CD8-positive, alpha-beta memory T cell (primary cell): ENCODE measurements at regions not wholly inside any gene's neighbourhood (a gene's known extent, or its start where the extent isn't known, plus 50 kb on each side); places are given as distances from the start of the nearest gene placed in this dataset.

Experiments
- CTCF ChIA-PET: fragments of 350-600 bp; sonication (Branson Sonifier 250); formaldehyde crosslinking; loops from one replicate; lab custom pipeline; 2021; ENCODE audit warnings: antibody characterized with exemption; lab: Charles Lee
- POLR2A ChIA-PET: fragments of 350-600 bp; sonication (Branson Sonifier 250); formaldehyde crosslinking; loops from one replicate; lab custom pipeline; 2021; ENCODE audit warnings: antibody characterized with exemption; lab: Charles Lee
- DNase-seq, 5 donors: peaks; one replicate each; pipeline versions ENCODE4 v3.0.0 to v3.0.0-alpha.2; 2020 to 2022; ENCODE audit warnings: mixed read lengths in 1 of 5
- H3K27ac ChIP-seq: one replicate; pipeline ENCODE4 v1.7.0; 2013; ENCODE audit warnings: low read depth, mild to moderate bottlenecking, low read length, moderate library complexity
- H3K27me3 ChIP-seq: 2 replicates; pipeline ENCODE4 v1.7.0; 2013; ENCODE audit warnings: low read length, mild to moderate bottlenecking; ENCODE audit not compliant: insufficient read depth, poor library complexity, severe bottlenecking
- H3K36me3 ChIP-seq: 2 replicates; pipeline ENCODE4 v1.7.0; 2013; ENCODE audit warnings: mild to moderate bottlenecking, low read length, moderate library complexity; ENCODE audit not compliant: insufficient read depth
- H3K4me1 ChIP-seq: 2 replicates; pipeline ENCODE4 v1.7.0; 2013; ENCODE audit warnings: mild to moderate bottlenecking, low read length, moderate library complexity; ENCODE audit not compliant: insufficient read depth
- H3K4me3 ChIP-seq: 2 replicates; pipeline ENCODE4 v1.7.0; 2013; ENCODE audit warnings: mild to moderate bottlenecking, low read length
- H3K9me3 ChIP-seq: 2 replicates; pipeline ENCODE4 v1.7.0; 2013; ENCODE audit warnings: mild to moderate bottlenecking, low read length
- H3K27ac Mint-ChIP-seq, 8 donors: one replicate each; pipeline ENCODE4 v1.8.0; 2020 to 2021; ENCODE audit warnings: mixed read lengths in 8 of 8, mild to moderate bottlenecking in 6 of 8, inconsistent platforms in 3 of 8, moderate library complexity in 3 of 8
- H3K27me3 Mint-ChIP-seq, 2 donors: one replicate each; pipeline ENCODE4 v1.8.0; 2020 to 2021; ENCODE audit warnings: mixed read lengths in 2 of 2, mild to moderate bottlenecking in 1 of 2, moderate library complexity in 1 of 2
- H3K36me3 Mint-ChIP-seq, 3 donors: one replicate each; pipeline ENCODE4 v1.8.0; 2020 to 2021; ENCODE audit warnings: mixed read lengths in 3 of 3, inconsistent platforms in 1 of 3, mild to moderate bottlenecking in 1 of 3
- H3K4me1 Mint-ChIP-seq, 3 donors: one replicate each; pipeline ENCODE4 v1.8.0; 2020 to 2021; ENCODE audit warnings: mixed read lengths in 3 of 3, inconsistent platforms in 1 of 3, mild to moderate bottlenecking in 1 of 3
- H3K4me3 Mint-ChIP-seq, 7 donors: one replicate each; pipeline ENCODE4 v1.8.0; 2020 to 2021; ENCODE audit warnings: mixed read lengths in 7 of 7, mild to moderate bottlenecking in 6 of 7, moderate library complexity in 4 of 7, inconsistent platforms in 2 of 7
- H3K9me3 Mint-ChIP-seq, 5 donors: one replicate each; pipeline ENCODE4 v1.8.0; 2020 to 2022; ENCODE audit warnings: mixed read lengths in 5 of 5, mild to moderate bottlenecking in 3 of 5, moderate library complexity in 2 of 5, inconsistent platforms in 1 of 5

DNA sequence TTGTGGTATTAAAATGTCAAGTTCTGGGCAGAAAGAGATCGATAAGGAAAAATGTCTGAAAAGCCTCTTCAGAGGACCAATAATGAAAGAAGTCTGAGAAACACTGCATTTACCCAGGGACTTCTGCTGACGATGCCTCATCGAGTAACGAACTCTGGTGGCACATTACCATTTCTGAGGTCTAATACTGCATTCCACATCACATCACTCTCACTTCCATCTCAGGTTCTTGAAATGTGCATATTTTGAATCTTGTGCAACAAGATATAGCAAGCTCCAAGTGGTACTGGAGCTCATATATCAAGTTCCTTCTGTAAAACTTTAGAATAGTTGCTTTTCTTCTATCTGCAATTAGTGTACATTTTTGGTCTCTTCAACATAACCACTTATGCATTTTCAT, 619.1 kb upstream of the DDX18 start:
- Mint-ChIP-seq H3K27me3 (peaks cover 0 to 2% of the 10 kb centered on the region in 2 donors), H3K4me3 (no peak overlapping the region), H3K36me3 (no peaks in the 10 kb centered on the region), H3K4me1 (no peaks in the 10 kb centered on the region), H3K9me3 (peaks cover 5 to 12% (median 6%) of the 10 kb centered on the region in 5 donors), H3K27ac (no peak overlapping the region)
- H3K27ac ChIP-seq: no peak overlapping the region
- no peaks in the 10 kb centered on the region for H3K27me3 ChIP-seq
- no peaks in the 10 kb centered on the region for H3K9me3 ChIP-seq
- H3K4me3 ChIP-seq: no peak overlapping the region
- ChIA-PET CTCF (no interaction called here), POLR2A (no interaction called here)
- no peaks in the 10 kb centered on the region for H3K4me1 ChIP-seq
- no peaks in the 10 kb centered on the region for H3K36me3 ChIP-seq
- no peak for DNase-seq

DNA sequence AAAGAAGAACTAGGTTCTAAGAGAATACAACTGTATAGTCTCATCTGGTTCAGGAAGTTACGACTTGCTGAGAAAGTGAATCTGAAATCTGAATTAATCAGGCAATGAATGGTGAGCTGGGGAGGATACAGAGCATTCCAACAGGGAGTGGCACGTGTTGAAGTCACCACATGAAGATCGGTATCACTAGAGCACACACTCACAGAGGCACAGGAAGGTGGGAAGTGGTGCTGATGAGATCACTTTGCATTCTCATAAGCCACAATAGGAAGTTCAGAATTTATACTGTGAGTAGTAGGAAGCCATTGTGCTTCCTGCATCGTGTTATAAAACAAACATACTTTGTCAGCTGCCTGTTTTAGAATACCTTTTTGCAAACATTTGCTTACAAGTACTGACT, 615.0 kb upstream of the DDX18 start:
- Histone ChIP-seq H3K27me3 (no peaks in the 10 kb centered on the region), H3K9me3 (no peaks in the 10 kb centered on the region), H3K36me3 (no peaks in the 10 kb centered on the region), H3K27ac (no peak overlapping the region), H3K4me1 (no peaks in the 10 kb centered on the region), H3K4me3 (no peak overlapping the region)
- H3K4me1 Mint-ChIP-seq: no peaks in the 10 kb centered on the region
- no peaks in the 10 kb centered on the region for H3K36me3 Mint-ChIP-seq
- peaks cover 0 to 2% of the 10 kb centered on the region in 2 donors for H3K27me3 Mint-ChIP-seq
- no peak overlapping the region for H3K4me3 Mint-ChIP-seq
- H3K27ac Mint-ChIP-seq: no peak overlapping the region
- CTCF ChIA-PET: no interaction called here
- POLR2A ChIA-PET: no interaction called here
- DNase-seq: no peak
- peaks cover 3 to 33% (median 9%) of the 10 kb centered on the region in 5 donors for H3K9me3 Mint-ChIP-seq

DNA sequence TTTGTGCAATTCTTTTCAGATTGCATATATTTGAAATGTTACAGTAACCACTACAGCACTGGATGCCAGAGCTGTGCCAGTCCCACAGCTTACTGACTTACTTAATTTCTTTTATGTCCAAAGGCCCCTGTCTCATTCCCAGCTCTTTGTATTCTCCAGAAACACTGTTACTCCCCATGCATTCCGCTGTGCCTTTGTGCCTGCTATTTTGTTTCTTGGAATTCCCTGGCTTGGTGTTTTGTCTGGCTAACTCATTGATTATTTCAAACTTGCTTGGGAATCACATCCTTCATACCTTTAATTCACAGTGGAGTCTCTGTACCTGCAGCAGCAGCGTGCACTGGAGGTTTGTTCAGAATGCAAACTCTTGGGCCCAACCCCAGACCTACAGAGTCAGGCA, 601.9 kb upstream of the DDX18 start:
- H3K27ac Mint-ChIP-seq: no peak overlapping the region
- Histone ChIP-seq H3K27me3 (no peaks in the 10 kb centered on the region), H3K36me3 (no peaks in the 10 kb centered on the region), H3K9me3 (no peaks in the 10 kb centered on the region), H3K4me3 (no peak overlapping the region), H3K4me1 (no peaks in the 10 kb centered on the region), H3K27ac (no peak overlapping the region)
- H3K27me3 Mint-ChIP-seq: no peaks in the 10 kb centered on the region
- H3K9me3 Mint-ChIP-seq: peaks cover 7 to 41% (median 9%) of the 10 kb centered on the region in 5 donors
- no peaks in the 10 kb centered on the region for H3K36me3 Mint-ChIP-seq
- no peak for DNase-seq
- ChIA-PET POLR2A (no interaction called here), CTCF (no interaction called here)
- no peak overlapping the region for H3K4me3 Mint-ChIP-seq
- no peaks in the 10 kb centered on the region for H3K4me1 Mint-ChIP-seq

DNA sequence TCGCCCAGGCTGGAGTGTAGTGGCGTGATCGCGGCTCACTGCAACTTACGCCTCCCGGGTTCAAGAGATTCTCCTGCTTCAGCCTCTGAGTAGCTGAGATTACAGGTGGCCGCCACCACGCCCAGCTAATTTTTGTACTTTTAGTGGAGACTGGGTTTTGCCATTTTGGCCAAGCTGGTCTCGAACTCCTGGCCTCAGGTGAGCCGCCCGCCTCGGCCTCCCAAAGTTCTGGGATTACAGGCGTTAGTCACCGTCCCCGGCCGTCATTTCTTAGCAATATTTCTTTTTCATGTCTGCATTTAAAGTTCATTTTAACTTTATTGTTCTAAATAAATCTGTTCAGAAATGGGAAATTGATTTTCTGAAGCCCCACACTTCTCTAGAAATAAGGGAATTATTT, 597.3 kb upstream of the DDX18 start:
- no peak for DNase-seq
- peaks cover 7 to 47% (median 8%) of the 10 kb centered on the region in 5 donors for H3K9me3 Mint-ChIP-seq
- no peaks in the 10 kb centered on the region for H3K4me1 ChIP-seq
- H3K36me3 Mint-ChIP-seq: no peaks in the 10 kb centered on the region
- H3K36me3 ChIP-seq: no peaks in the 10 kb centered on the region
- no peaks in the 10 kb centered on the region for H3K27me3 Mint-ChIP-seq
- H3K27me3 ChIP-seq: no peaks in the 10 kb centered on the region
- no peaks in the 10 kb centered on the region for H3K9me3 ChIP-seq
- ChIA-PET CTCF (no interaction called here), POLR2A (no interaction called here)
- H3K4me1 Mint-ChIP-seq: no peaks in the 10 kb centered on the region
- no peak overlapping the region for H3K4me3 ChIP-seq
- no peak overlapping the region for H3K27ac ChIP-seq
- H3K4me3 Mint-ChIP-seq: no peak overlapping the region
- H3K27ac Mint-ChIP-seq: no peak overlapping the region

DNA sequence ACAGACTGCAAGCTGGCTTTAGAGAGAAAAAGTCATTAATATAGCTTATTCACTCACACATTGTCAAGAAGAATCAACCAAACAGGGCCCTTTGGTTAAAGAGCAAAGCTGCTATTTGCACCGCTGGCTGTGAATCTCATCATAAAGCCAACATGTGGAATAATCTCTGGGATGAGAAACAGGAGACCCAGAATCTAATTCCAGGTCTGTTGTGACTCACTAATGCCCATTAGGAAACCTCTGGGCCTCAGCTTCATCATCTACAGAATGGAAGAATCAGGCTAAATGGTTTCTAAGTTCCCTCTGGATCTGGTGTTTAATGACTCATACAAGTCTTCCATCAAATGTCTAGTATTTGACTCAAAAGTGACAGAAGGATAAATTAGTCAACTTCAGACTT, 591.7 kb upstream of the DDX18 start:
- Mint-ChIP-seq H3K9me3 (peaks cover 8 to 33% (median 12%) of the 10 kb centered on the region in 5 donors), H3K27ac (no peak overlapping the region), H3K27me3 (no peaks in the 10 kb centered on the region), H3K36me3 (no peaks in the 10 kb centered on the region), H3K4me1 (no peaks in the 10 kb centered on the region), H3K4me3 (no peak overlapping the region)
- ChIA-PET POLR2A (no interaction called here), CTCF (no interaction called here)
- Histone ChIP-seq H3K27ac (no peak overlapping the region), H3K4me1 (no peaks in the 10 kb centered on the region), H3K9me3 (no peaks in the 10 kb centered on the region), H3K27me3 (no peaks in the 10 kb centered on the region), H3K4me3 (no peak overlapping the region), H3K36me3 (no peaks in the 10 kb centered on the region)
- DNase-seq: no peak

DNA sequence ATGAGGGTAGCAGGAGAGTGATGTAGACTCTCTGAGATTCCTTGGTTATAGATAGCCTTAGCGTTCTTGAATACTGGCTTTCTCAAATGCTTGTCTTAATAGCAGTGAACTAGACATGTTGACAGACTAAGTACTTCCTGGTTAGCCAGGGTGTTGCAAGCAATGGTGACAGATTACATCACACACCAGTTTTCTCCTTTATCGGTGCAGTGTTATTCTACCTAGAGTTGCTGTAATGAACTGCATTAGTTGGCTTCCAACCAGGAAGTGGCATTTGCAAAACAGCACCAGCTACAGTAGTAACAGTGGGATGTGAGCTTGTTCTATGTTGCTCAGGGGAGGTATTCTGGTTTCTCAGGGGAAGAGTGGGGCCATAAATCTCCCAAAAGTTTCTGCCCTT, 582.2 kb upstream of the DDX18 start:
- no peak for DNase-seq
- H3K4me1 Mint-ChIP-seq: no peaks in the 10 kb centered on the region
- H3K36me3 ChIP-seq: no peaks in the 10 kb centered on the region
- no peaks in the 10 kb centered on the region for H3K9me3 ChIP-seq
- no peak overlapping the region for H3K4me3 Mint-ChIP-seq
- ChIA-PET POLR2A (no interaction called here), CTCF (no interaction called here)
- no peaks in the 10 kb centered on the region for H3K36me3 Mint-ChIP-seq
- H3K9me3 Mint-ChIP-seq: peaks cover 9 to 39% (median 22%) of the 10 kb centered on the region in 5 donors
- H3K27ac ChIP-seq: no peak overlapping the region
- H3K4me3 ChIP-seq: no peak overlapping the region
- no peak overlapping the region for H3K27ac Mint-ChIP-seq
- H3K4me1 ChIP-seq: no peaks in the 10 kb centered on the region
- no peaks in the 10 kb centered on the region for H3K27me3 ChIP-seq
- no peaks in the 10 kb centered on the region for H3K27me3 Mint-ChIP-seq

DNA sequence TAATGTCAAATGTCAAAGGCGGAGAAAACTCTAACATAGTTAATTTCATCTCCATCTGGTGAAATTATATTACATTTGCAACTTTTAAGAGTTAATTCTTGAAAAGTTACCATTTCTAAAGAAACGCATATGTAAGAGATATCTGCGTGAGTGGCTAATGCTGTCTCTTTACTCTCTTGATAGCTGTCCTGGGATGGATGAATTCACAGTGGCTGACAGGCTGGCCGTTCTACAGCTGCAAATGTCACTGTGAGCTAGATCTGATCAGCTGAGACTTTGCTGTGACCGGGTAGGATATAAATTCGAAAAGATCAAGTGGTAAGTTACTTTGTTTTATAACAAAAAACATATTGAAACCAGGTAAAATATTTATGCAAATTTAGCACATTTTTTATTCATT, 557.1 kb upstream of the DDX18 start:
- Histone ChIP-seq H3K27ac (no peak overlapping the region), H3K27me3 (no peaks in the 10 kb centered on the region), H3K4me3 (no peak overlapping the region), H3K9me3 (no peaks in the 10 kb centered on the region), H3K36me3 (no peaks in the 10 kb centered on the region), H3K4me1 (no peaks in the 10 kb centered on the region)
- ChIA-PET POLR2A (no interaction called here), CTCF (no interaction called here)
- no peak overlapping the region for H3K27ac Mint-ChIP-seq
- no peaks in the 10 kb centered on the region for H3K36me3 Mint-ChIP-seq
- no peaks in the 10 kb centered on the region for H3K27me3 Mint-ChIP-seq
- DNase-seq: no peak
- H3K4me1 Mint-ChIP-seq: no peaks in the 10 kb centered on the region
- no peak overlapping the region for H3K4me3 Mint-ChIP-seq
- H3K9me3 Mint-ChIP-seq: peaks cover 1 to 17% (median 5%) of the 10 kb centered on the region in 5 donors

DNA sequence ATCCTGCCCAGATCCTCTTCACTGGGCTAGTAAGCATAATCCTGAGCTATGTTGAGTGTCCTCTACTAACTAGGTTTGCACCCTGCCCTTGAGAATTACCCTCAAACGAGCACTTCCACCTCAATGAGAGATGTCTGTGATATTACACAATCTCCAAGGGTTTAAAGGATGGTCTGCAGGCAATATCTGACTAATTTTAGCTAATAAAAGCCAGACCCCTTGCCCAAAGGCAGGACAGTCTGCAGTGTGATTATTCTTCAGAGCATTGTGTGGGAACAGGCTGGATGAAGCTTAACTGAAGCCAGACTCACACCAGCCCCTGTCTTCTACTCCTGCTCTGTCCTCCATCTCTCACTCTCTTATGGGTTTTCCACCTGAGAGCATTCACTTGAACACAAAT, 544.9 kb upstream of the DDX18 start:
- Mint-ChIP-seq H3K36me3 (no peaks in the 10 kb centered on the region), H3K9me3 (peaks cover 8 to 28% (median 11%) of the 10 kb centered on the region in 5 donors), H3K27me3 (no peaks in the 10 kb centered on the region), H3K4me3 (no peak overlapping the region), H3K27ac (no peak overlapping the region), H3K4me1 (no peaks in the 10 kb centered on the region)
- POLR2A ChIA-PET: no interaction called here
- Histone ChIP-seq H3K27ac (no peak overlapping the region), H3K27me3 (no peaks in the 10 kb centered on the region), H3K36me3 (no peaks in the 10 kb centered on the region), H3K9me3 (no peaks in the 10 kb centered on the region), H3K4me3 (no peak overlapping the region), H3K4me1 (no peaks in the 10 kb centered on the region)
- no peak for DNase-seq
- CTCF ChIA-PET: no interaction called here

DNA sequence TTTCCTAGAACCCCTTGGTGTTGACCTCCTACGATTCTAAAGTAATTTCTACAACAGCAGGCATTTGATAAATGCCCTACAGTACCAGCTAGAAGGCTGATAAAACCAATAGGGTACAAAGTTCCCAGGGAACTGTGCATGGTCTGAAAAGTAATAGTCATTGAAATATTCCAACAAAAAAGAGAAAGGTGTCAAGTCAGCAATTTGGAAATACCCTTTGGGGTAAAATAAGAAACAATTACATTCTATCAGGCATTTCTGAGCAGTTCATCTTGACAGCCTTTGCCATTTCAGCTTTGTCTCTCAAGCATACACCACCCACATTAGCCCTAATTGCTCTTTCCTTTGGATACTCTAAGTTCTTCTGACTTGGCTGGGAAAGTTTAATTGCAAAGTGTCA, 542.9 kb upstream of the DDX18 start:
- CTCF ChIA-PET: no interaction called here
- H3K4me1 Mint-ChIP-seq: no peaks in the 10 kb centered on the region
- Histone ChIP-seq H3K4me1 (no peaks in the 10 kb centered on the region), H3K9me3 (no peaks in the 10 kb centered on the region), H3K36me3 (no peaks in the 10 kb centered on the region), H3K4me3 (no peak overlapping the region), H3K27me3 (no peaks in the 10 kb centered on the region), H3K27ac (no peak overlapping the region)
- POLR2A ChIA-PET: no interaction called here
- H3K4me3 Mint-ChIP-seq: no peak overlapping the region
- no peaks in the 10 kb centered on the region for H3K36me3 Mint-ChIP-seq
- H3K27me3 Mint-ChIP-seq: no peaks in the 10 kb centered on the region
- no peak overlapping the region for H3K27ac Mint-ChIP-seq
- no peak for DNase-seq
- H3K9me3 Mint-ChIP-seq: peaks cover 4 to 29% (median 11%) of the 10 kb centered on the region in 5 donors
